ENCODE measurements at regions not wholly inside any gene's neighbourhood (a gene's known extent, or its start where the extent isn't known, plus 50 kb on each side); places are given as distances from the start of the nearest gene placed in this dataset.
"Not testable (repeated sequence)": the region's sequence is repeated elsewhere in the genome, so short reads cannot be mapped to it uniquely, and the experiment has no call there.

DNA sequence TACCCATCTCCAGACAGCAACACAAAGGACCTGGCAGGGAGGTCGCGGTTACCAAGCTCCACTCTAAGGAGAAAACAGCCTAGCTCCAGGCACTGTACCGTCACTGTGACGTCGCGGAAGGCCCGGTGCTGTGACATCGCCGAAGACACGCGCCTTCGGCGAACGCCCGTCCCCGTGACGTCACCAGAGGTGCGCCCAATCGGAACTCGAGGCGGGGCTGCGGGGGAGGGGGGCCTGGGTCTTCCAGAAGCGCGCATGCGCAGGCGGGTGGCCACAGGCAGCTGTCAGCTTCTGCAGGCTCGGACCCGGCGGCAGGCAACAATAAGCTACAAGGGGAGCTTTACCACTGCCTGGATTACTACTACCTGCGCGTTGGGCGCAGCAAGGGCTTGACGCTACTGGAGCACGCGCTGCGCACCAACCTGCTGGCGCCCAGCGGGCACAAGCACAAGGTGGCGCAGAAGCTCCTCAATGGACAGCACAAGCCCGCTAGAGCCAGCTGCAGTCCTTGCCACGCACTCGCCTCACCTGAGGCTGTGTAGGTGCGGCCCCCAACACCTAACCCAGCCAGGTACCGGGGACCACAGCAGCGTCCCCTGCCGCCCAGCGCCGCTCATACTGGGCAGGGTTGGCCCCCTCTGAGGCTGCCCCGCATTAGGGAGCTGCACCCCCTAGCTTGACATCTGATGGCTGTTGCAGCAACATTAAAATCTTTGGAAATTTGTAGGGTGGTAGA, 208.4 kb downstream of the TPST1 start:
- DNase-seq (peak; percentile 87), ATAC-seq (peak; percentile 90)

DNA sequence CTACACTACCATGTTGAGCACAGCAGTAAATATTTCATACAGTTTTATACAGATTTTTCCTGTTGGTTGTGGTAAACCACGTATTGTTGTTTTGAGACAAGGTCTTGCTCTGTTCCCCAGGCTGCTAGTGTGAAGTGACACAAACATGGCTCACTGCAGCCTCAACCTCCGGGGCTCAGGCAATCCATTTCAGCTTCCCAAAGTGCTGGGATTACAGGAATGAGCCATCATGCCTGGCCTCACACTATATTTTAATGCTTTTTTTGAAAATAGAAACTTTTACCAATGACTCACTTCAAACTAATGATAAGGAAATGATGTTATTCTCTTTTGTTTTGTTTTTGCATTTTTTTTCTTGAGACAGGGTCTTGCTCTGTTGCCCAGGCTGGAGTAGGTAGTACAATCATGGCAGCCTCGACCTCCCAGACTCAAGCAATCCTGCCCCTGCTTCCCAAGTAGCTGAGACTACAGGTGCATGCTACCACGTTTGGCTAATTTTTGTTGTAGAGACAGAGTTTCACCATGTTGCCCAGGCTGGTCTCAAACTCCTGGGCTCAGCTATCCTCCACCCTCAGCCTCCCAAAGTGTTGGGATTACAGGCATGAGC, 210.6 kb downstream of the TPST1 start:
- no peak for DNase-seq
- no peak for ATAC-seq

GRCh38 chr7:66418537-66418936, 210.1 kb upstream of the KCTD7 start:
- ATAC-seq = no peak
- no peak for DNase-seq

DNA sequence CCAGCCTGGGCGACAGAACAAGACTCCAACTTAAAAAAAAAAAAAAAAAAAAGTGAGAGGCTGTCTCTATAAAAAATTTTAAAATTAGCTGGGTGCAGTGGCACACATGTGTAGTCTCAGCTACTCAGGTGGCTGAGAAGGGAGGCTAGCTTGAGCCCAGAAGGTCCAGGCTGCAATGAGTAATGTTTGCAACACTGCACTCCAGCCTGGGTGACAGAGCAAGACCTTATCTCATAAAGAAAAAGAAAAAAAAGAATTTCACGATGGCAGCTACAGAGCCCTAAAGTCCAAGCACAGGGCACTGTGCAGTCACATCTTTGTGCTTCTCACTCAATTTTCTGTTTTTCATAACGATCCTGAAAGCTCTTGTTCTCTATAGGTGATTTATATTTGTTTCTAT, 209.5 kb upstream of the KCTD7 start:
- ATAC-seq (no peak), DNase-seq (no peak)

DNA sequence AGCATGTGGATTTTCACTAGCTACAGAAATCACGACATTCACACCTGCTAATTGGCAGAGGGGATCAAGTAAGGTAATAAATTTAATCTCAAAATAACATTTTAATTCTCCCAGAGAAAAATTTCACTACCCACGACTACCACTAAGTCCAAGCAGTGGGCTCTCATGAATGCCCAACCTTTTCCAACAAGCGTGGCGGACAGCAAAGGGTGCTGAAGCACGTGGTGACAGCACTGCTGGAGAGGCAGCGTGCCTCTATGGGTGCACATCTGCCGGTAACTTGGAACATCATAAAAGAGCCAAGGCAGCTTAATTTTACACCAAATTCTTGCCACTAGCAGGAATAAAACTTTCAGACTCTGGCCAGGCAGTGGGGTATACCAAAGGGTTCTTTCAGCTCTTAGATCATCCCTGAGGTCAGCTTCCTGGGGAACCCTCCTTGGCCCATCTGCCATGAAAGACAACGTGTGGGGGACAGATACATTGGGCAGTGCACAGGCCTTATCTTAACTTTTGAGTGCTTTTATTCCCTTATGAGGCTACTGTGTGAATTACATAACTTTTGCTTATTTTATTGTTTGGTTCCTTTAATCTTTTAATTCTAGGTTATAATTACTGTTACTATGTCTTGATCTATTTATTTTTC, 206.7 kb upstream of the KCTD7 start:
- DNase-seq (no peak), ATAC-seq (no peak)

GRCh38 chr7:66423729-66424128, 205.0 kb upstream of the KCTD7 start:
- DNase-seq = no peak
- ATAC-seq = no peak

GRCh38 chr7:66426332-66426731, 202.3 kb upstream of the KCTD7 start:
- ATAC-seq (no peak), DNase-seq (no peak)

GRCh38 chr7:66426996-66427395, 201.7 kb upstream of the KCTD7 start:
- no peak for DNase-seq
- ATAC-seq = no peak

- DNase-seq (no peak), ATAC-seq (no peak)
Observed at GRCh38 chr7:66427956-66428355, 200.7 kb upstream of the KCTD7 start.

- ATAC-seq (no peak), DNase-seq (no peak)
Observed at GRCh38 chr7:66429498-66430163, 199.1 kb upstream of the KCTD7 start.

GRCh38 chr7:66430164-66430545, 198.5 kb upstream of the KCTD7 start:
- DNase-seq = no peak
- no peak for ATAC-seq

- not testable (repeated sequence) for ATAC-seq, DNase-seq
Observed at GRCh38 chr7:66438703-66439405, 189.8 kb upstream of the KCTD7 start.

GRCh38 chr7:66442385-66442784, 186.3 kb upstream of the KCTD7 start:
- no peak for ATAC-seq
- DNase-seq = no peak

DNA sequence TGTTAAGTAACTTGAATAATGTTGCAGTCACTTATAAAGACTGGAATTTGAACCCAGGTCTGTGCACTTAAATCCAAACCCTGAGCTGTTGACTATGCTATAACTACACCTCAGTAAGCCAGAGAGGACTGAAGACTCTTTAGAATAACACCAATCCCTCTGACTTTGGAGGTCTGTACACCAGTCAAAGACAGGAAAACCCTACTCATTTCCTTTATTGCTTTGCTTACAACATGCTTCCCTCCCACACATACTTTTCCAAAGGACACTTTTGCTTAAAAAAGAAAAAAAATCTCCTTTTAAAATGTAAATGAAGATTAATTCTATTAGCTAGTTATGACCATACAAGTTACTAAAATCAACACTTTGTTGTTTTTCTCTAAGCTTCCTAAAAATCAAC, 184.7 kb upstream of the KCTD7 start:
- DNase-seq = no peak
- peak; percentile 36 for ATAC-seq

DNA sequence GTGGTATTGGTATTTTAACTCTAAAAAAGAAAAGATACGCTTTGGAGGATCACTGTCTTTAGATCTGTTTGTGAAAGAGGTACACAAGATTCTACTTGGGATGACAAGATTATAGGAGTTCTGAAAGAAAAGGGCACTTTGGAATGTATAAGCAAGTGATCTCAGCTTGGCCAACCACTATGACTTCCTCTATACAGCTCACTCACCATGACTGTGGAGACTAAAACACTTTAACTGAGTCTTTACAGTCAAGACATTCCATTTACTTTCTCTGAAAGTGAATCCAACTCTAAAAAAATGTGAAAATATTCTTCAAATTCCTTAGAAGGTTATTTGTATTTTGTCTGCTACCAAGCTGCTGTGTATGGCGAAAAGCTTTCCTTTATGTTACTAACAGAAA, 181.7 kb upstream of the KCTD7 start:
- DNase-seq, ATAC-seq: not testable (repeated sequence)

DNA sequence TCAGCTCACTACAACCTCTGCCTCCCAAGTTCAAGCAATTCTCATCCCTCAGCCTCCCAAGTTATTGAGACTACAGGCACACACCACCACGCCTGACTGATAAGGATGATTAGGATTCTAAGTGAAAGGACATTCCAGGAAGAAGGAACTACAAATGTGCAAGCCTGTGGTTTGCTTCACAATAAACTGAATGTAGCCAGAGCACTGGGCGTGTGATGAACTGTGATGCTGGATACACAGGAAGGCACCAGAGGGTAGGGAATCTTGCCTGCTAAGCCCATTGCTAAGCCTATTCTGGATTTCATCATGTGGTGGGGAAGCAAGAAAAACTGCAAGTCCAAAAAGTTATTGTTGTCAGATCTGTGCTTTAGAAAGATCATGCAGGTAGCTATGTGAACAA, 177.9 kb upstream of the KCTD7 start:
- ATAC-seq, DNase-seq: not testable (repeated sequence)

GRCh38 chr7:66451713-66452112, 177.0 kb upstream of the KCTD7 start:
- DNase-seq, ATAC-seq: not testable (repeated sequence)

- ATAC-seq (no peak), DNase-seq (no peak)
Observed at GRCh38 chr7:66452165-66452564, 176.5 kb upstream of the KCTD7 start.

DNA sequence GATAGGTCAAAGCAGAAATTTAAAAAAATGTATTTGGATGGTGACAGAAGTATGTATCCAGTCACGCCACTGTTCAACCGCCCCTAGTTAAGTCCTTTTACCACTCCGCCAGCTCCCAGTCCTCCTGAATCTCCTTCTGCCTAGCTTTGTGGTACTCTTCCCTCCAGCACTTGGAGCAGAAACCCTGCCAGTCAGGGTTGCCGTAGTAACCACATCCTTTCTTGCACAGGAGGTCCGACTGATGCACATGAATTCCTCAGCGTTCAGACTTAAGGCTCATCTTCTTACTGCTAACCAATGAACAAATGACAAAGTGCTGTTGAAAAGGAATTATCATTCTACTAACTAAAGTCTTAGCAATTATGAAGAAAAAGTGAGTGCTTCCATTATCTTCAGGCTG, 175.3 kb upstream of the KCTD7 start:
- ATAC-seq = no peak

GRCh38 chr7:66454600-66455225, 174.0 kb upstream of the KCTD7 start:
- DNase-seq (no peak), ATAC-seq (peak; percentile 45)

More for the DNA sequence above, 175.3 kb upstream of the KCTD7 start:
- DNase-seq = no peak

- peak; percentile 65 for ATAC-seq
- not testable (repeated sequence) for DNase-seq
Observed at GRCh38 chr7:66455432-66455831, 173.2 kb upstream of the KCTD7 start.

DNA sequence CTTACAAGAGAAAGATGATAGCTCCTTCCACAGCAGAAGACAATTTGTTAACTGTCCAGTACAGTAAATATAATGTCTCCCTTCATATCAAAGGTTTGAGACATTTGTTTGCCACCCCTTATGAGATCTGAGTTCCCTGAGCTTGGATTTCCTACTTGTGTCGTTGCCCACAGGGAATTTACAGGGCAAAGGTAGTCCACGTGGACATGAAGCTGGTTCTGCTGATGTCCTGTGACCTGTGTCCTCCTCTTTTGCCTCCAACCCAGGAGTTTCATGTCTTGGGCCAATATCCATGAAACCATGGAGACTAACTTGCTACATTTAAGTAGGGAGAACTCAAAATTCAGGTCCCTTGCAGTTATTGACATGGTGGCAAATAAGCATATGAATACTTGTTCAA, 172.2 kb upstream of the KCTD7 start:
- DNase-seq, ATAC-seq: not testable (repeated sequence)
